Fibroblast of lung (primary cell): ENCODE measurements at regions not wholly inside any gene's neighbourhood (a gene's known extent, or its start where the extent isn't known, plus 50 kb on each side); places are given as distances from the start of the nearest gene placed in this dataset.

ENCODE experiments used
- DNase-seq, 2 donors: peaks; one replicate each; pipeline versions ENCODE4 v3.0.0 to v3.0.0-alpha.2; 2010; ENCODE audit warnings: low read depth in 2 of 2
- H2AFZ ChIP-seq: 2 replicates; pipeline ENCODE4 v1.5.1; 2012; ENCODE audit warnings: low read length, control low read depth, inconsistent platforms
- H3K27ac ChIP-seq: 2 replicates; pipeline ENCODE4 v1.5.1; 2011; ENCODE audit warnings: low read length, control low read depth; ENCODE audit not compliant: insufficient read depth
- H3K27me3 ChIP-seq: 2 replicates; pipeline ENCODE4 v1.5.1; 2011; ENCODE audit warnings: mild to moderate bottlenecking, low read length; ENCODE audit not compliant: control insufficient read depth, insufficient read depth
- H3K36me3 ChIP-seq: 2 replicates; pipeline ENCODE4 v1.5.1; 2011; ENCODE audit warnings: low read length; ENCODE audit not compliant: control insufficient read depth, insufficient read depth
- H3K4me1 ChIP-seq: 2 replicates; pipeline ENCODE4 v1.5.1; 2011; ENCODE audit warnings: low read length; ENCODE audit not compliant: control insufficient read depth, insufficient read depth; ENCODE audit errors: extremely low read depth
- H3K4me2 ChIP-seq: 2 replicates; pipeline ENCODE4 v1.5.1; 2011; ENCODE audit warnings: low read length, control low read depth; ENCODE audit not compliant: insufficient read depth; ENCODE audit errors: extremely low read depth
- H3K4me3 ChIP-seq, 4 experiments: fragments of 200-600 bp in 1 of 4; sonication (generic) in 1 of 4; replicated peaks in 1 of 4; 2 replicates each; pipeline ENCODE4 v1.5.1; 2011 to 2016; ENCODE audit warnings: low read length in 4 of 4, low read depth in 3 of 4, mild to moderate bottlenecking in 3 of 4, control low read depth in 2 of 4, inconsistent platforms in 1 of 4, mixed read lengths in 1 of 4; ENCODE audit not compliant: insufficient read depth in 1 of 4; ENCODE audit errors: control extremely low read depth in 1 of 4
- H3K79me2 ChIP-seq: 2 replicates; pipeline ENCODE4 v1.5.1; 2012; ENCODE audit warnings: mild to moderate bottlenecking, low read length, inconsistent platforms; ENCODE audit not compliant: control insufficient read depth, insufficient read depth
- H3K9ac ChIP-seq: 2 replicates; pipeline ENCODE4 v1.5.1; 2011; ENCODE audit warnings: mild to moderate bottlenecking, low read length, control low read depth; ENCODE audit not compliant: insufficient read depth
- H3K9me3 ChIP-seq: 2 replicates; pipeline ENCODE4 v1.5.1; 2012; ENCODE audit warnings: low read depth, low read length; ENCODE audit not compliant: control insufficient read depth, insufficient read depth
- H4K20me1 ChIP-seq: 2 replicates; pipeline ENCODE4 v1.5.1; 2011; ENCODE audit warnings: low read length; ENCODE audit not compliant: control insufficient read depth, insufficient read depth; ENCODE audit errors: extremely low read depth
- CTCF ChIP-seq, 2 donors: IDR thresholded peaks in 1 of 2; conservative IDR thresholded peaks in 1 of 2; 1 replicate in 1 of 2; 2 replicates in 1 of 2; pipeline ENCODE4 v1.5.1; 2011 to 2012; ENCODE audit warnings: low read length in 2 of 2, control low read depth in 1 of 2, inconsistent platforms in 1 of 2, low read depth in 1 of 2, mild to moderate bottlenecking in 1 of 2
- EZH2 ChIP-seq: IDR thresholded peaks from 2 replicates; pipeline ENCODE4 v1.5.1; 2012; ENCODE audit warnings: low read length, control low read depth, mild to moderate bottlenecking; ENCODE audit errors: missing control alignments

GRCh38 chr4:25567253-25567652 lies 88.4 kb upstream of the SLC34A2 start:
- Histone ChIP-seq H3K36me3 (no peaks in the 10 kb centered on the region), H3K4me1 (no peaks in the 10 kb centered on the region), H3K27me3 (no peaks in the 10 kb centered on the region), H3K4me2 (no peak overlapping the region), H3K4me3 (no peak overlapping the region), H3K27ac (no peak overlapping the region), H3K79me2 (no peaks in the 10 kb centered on the region), H3K9ac (no peak overlapping the region), H4K20me1 (no peaks in the 10 kb centered on the region), H3K9me3 (no peaks in the 10 kb centered on the region), H2AFZ (no peak overlapping the region)
- TF ChIP-seq CTCF (conservative IDR thresholded peaks at IDR 0.05 in 1 of 2, IDR thresholded peaks at IDR 0.05 in 1 of 2; ENCODE audit: low read depth in 1 of 2, low read length in 2 of 2): no peak
- TF ChIP-seq EZH2: no peak
- DNase-seq: no peak

- Histone ChIP-seq H3K79me2 (no peaks in the 10 kb centered on the region), H2AFZ (no peak overlapping the region), H3K4me1 (no peaks in the 10 kb centered on the region), H3K27me3 (no peaks in the 10 kb centered on the region), H4K20me1 (no peaks in the 10 kb centered on the region), H3K4me3 (no peak overlapping the region), H3K36me3 (no peaks in the 10 kb centered on the region), H3K9me3 (no peaks in the 10 kb centered on the region), H3K4me2 (no peak overlapping the region), H3K27ac (no peak overlapping the region), H3K9ac (no peak overlapping the region)
- no peak for DNase-seq
- TF ChIP-seq CTCF (conservative IDR thresholded peaks at IDR 0.05 in 1 of 2, IDR thresholded peaks at IDR 0.05 in 1 of 2; ENCODE audit: low read depth in 1 of 2, low read length in 2 of 2) (no peak), EZH2 (no peak)
Measured at GRCh38 chr4:25569716-25570115, 85.9 kb upstream of the SLC34A2 start.

- Histone ChIP-seq H3K79me2 (no peaks in the 10 kb centered on the region), H3K9me3 (no peaks in the 10 kb centered on the region), H2AFZ (no peak overlapping the region), H3K4me1 (no peaks in the 10 kb centered on the region), H3K9ac (no peak overlapping the region), H4K20me1 (no peaks in the 10 kb centered on the region), H3K4me2 (no peak overlapping the region), H3K27me3 (no peaks in the 10 kb centered on the region), H3K36me3 (no peaks in the 10 kb centered on the region), H3K27ac (no peak overlapping the region), H3K4me3 (no peak overlapping the region)
- DNase-seq: no peak
- no peak for TF ChIP-seq CTCF (conservative IDR thresholded peaks at IDR 0.05 in 1 of 2, IDR thresholded peaks at IDR 0.05 in 1 of 2; ENCODE audit: low read depth in 1 of 2, low read length in 2 of 2)
Measured at GRCh38 chr4:25575611-25576010, 80.0 kb upstream of the SLC34A2 start.
